Endothelial cell of umbilical vein (primary cell): ENCODE measurements at regions not wholly inside any gene's neighbourhood (a gene's known extent, or its start where the extent isn't known, plus 50 kb on each side); places are given as distances from the start of the nearest gene placed in this dataset.

Experiments used
- BruUV-seq: library from RNA; stranded (reverse); fragments of 400-500 nt; replicated peaks from 2 replicates; lab custom pipeline; 2021; lab: Mats Ljungman, UMichigan
- CTCF ChIA-PET: fragments of 300-600, 350-600 bp; sonication (Branson Sonifier 250); formaldehyde crosslinking; loops from one replicate; lab custom pipeline; 2021; ENCODE audit warnings: antibody characterized with exemption, inconsistent platforms; lab: Charles Lee
- POLR2A ChIA-PET: fragments of 300-600, 350-600 bp; sonication (Branson Sonifier 250); formaldehyde crosslinking; loops from one replicate; lab custom pipeline; 2021; ENCODE audit warnings: antibody characterized with exemption, inconsistent platforms; lab: Charles Lee
- DNase-seq: peaks from one replicate; pipeline ENCODE4 v3.0.0-alpha.2; 2011; ENCODE audit warnings: low read depth, low spot score
- FAIRE-seq: peaks from 2 replicates; lab custom pipeline; 2011; peaks lifted over from hg19 to GRCh38; lab: Jason Lieb, UNC
- H2AFZ ChIP-seq: 2 replicates; pipeline ENCODE4 v1.6.0; 2012; ENCODE audit warnings: low read depth, low read length, control low read depth, inconsistent platforms
- H3K27ac ChIP-seq: 2 replicates; pipeline ENCODE4 v1.5.1; 2011; ENCODE audit warnings: low read depth, mild to moderate bottlenecking, control low read depth, low read length, moderate library complexity; ENCODE audit not compliant: insufficient read depth
- H3K27me3 ChIP-seq, 2 experiments: 2 replicates each; pipeline versions ENCODE4 v1.6.0 to v1.6.1; 2011; ENCODE audit warnings: low read length in 2 of 2, mixed read lengths in 1 of 2; ENCODE audit not compliant: control insufficient read depth in 2 of 2, insufficient read depth in 2 of 2
- H3K36me3 ChIP-seq, 2 experiments: 2 replicates in 1 of 2; 3 replicates in 1 of 2; pipeline ENCODE4 v1.5.1; 2011; ENCODE audit warnings: low read length in 2 of 2, mild to moderate bottlenecking in 1 of 2, moderate library complexity in 1 of 2; ENCODE audit not compliant: control insufficient read depth in 2 of 2, insufficient read depth in 2 of 2; ENCODE audit errors: extremely low read depth in 1 of 2
- H3K4me1 ChIP-seq: 3 replicates; pipeline ENCODE4 v1.5.1; 2011; ENCODE audit warnings: mild to moderate bottlenecking, low read length; ENCODE audit not compliant: control insufficient read depth, insufficient read depth; ENCODE audit errors: extremely low read depth
- H3K4me2 ChIP-seq: 2 replicates; pipeline ENCODE4 v1.6.1; 2011; ENCODE audit warnings: low read length, control low read depth, mixed read lengths; ENCODE audit not compliant: insufficient read depth
- H3K4me3 ChIP-seq, 3 experiments: fragments of 200-600 bp in 1 of 3; sonication (generic), shearing (Covaris generic) in 1 of 3; replicated peaks in 1 of 3; 2 replicates each; pipeline ENCODE4 v1.5.1; 2011 to 2016; ENCODE audit warnings: control low read depth in 3 of 3, low read length in 3 of 3, mild to moderate bottlenecking in 2 of 3, inconsistent platforms in 1 of 3, low read depth in 1 of 3, moderate library complexity in 1 of 3; ENCODE audit not compliant: insufficient read depth in 1 of 3
- H3K79me2 ChIP-seq: 2 replicates; pipeline ENCODE4 v1.6.0; 2012; ENCODE audit warnings: low read length, inconsistent platforms; ENCODE audit not compliant: control insufficient read depth, insufficient read depth
- H3K9ac ChIP-seq: replicated peaks from 2 replicates; pipeline ENCODE3; 2011; ENCODE audit warnings: low read length, control low read depth; ENCODE audit not compliant: insufficient read depth; ENCODE audit errors: extremely low read depth
- H3K9me1 ChIP-seq: replicated peaks from 3 replicates; pipeline ENCODE4 v1.6.0; 2011; ENCODE audit warnings: mild to moderate bottlenecking, low read length; ENCODE audit not compliant: control insufficient read depth, insufficient read depth; ENCODE audit errors: extremely low read depth
- H3K9me3 ChIP-seq: replicated peaks from 2 replicates; pipeline ENCODE4 v1.5.1; 2012; ENCODE audit warnings: low read length, inconsistent platforms; ENCODE audit not compliant: control insufficient read depth, insufficient read depth
- H4K20me1 ChIP-seq: replicated peaks from 2 replicates; pipeline ENCODE3; 2011; ENCODE audit warnings: mild to moderate bottlenecking, low read length; ENCODE audit not compliant: control insufficient read depth, insufficient read depth; ENCODE audit errors: extremely low read depth
- CTCF ChIP-seq, 2 donors: IDR thresholded peaks; 1 replicate in 1 of 2; 2 replicates in 1 of 2; pipeline ENCODE4 v1.5.1; 2011; ENCODE audit warnings: low read length in 2 of 2, mild to moderate bottlenecking in 2 of 2, moderate library complexity in 2 of 2, control low read depth in 1 of 2, inconsistent platforms in 1 of 2, low read depth in 1 of 2; ENCODE audit not compliant: insufficient read depth in 1 of 2; ENCODE audit errors: extremely low read depth in 1 of 2
- EZH2 ChIP-seq: IDR thresholded peaks from 2 replicates; pipeline ENCODE4 v1.6.1; 2012; ENCODE audit warnings: borderline replicate concordance, low read depth, mild to moderate bottlenecking, moderate library complexity, low read length, inconsistent platforms; ENCODE audit not compliant: severe bottlenecking
- FOS ChIP-seq: IDR thresholded peaks from 2 replicates; pipeline ENCODE4 v1.6.1; 2011; ENCODE audit warnings: mild to moderate bottlenecking, low read length, moderate library complexity, borderline replicate concordance; ENCODE audit not compliant: insufficient read depth
- GATA2 ChIP-seq: IDR thresholded peaks from 2 replicates; pipeline ENCODE4 v1.7.0; 2011; ENCODE audit warnings: low read depth, mild to moderate bottlenecking, moderate library complexity, mixed read lengths, low read length; ENCODE audit not compliant: insufficient read length, insufficient read depth
- JUN ChIP-seq: IDR thresholded peaks from 2 replicates; pipeline ENCODE4 v1.6.1; 2011; ENCODE audit warnings: borderline replicate concordance, low read depth; ENCODE audit not compliant: insufficient read length, insufficient read depth
- MAX ChIP-seq: IDR thresholded peaks from 2 replicates; pipeline ENCODE4 v1.6.1; 2011; ENCODE audit not compliant: insufficient read depth, insufficient read length
- MYC ChIP-seq: IDR thresholded peaks from one replicate; pipeline ENCODE4 v1.6.1; 2011; ENCODE audit warnings: mild to moderate bottlenecking, low read depth, low read length
- POLR2A ChIP-seq: IDR thresholded peaks from 2 replicates; pipeline ENCODE4 v1.6.1; 2012; ENCODE audit warnings: low read depth, mild to moderate bottlenecking, control low read depth, low read length
- POLR2AphosphoS5 ChIP-seq: IDR thresholded peaks from 2 replicates; pipeline ENCODE4 v1.6.1; 2012; ENCODE audit warnings: low read depth, mild to moderate bottlenecking, control low read depth, low read length, moderate library complexity; ENCODE audit not compliant: insufficient read depth
- dilution Hi-C: fragments of 300-500 bp; cut with MboI; formaldehyde crosslinking; loops from one replicate; pipeline ENCODE4 v1.15.0; 2019; ENCODE audit warnings: low sequenced_read_pairs; ENCODE audit not compliant: extremely low pct_ligation_motif_present
- intact Hi-C: fragments of 100-400 bp; cut with micrococcal nuclease; formaldehyde crosslinking; loops from one replicate; pipeline ENCODE4 v1.10.0; 2022

GRCh38 chr20:6185268-6185667 is 62.4 kb upstream of the FERMT1 start:
- FAIRE-seq (no peak), DNase-seq (no peak)
- TF ChIP-seq FOS (no peak), EZH2 (no peak), POLR2AphosphoS5 (no peak), CTCF (IDR thresholded peaks at IDR 0.05; ENCODE audit: extremely low read depth in 1 of 2, insufficient read depth in 1 of 2, low read depth in 1 of 2, low read length in 2 of 2) (no peak), MAX (no peak), MYC (no peak), GATA2 (no peak), POLR2A (no peak), JUN (no peak)
- H3K36me3 ChIP-seq: no peaks in the 10 kb centered on the region
- dilution Hi-C loops: no loop called here
- no TSS peak for BruUV-seq
- no peak overlapping the region for H3K27ac ChIP-seq
- no peak overlapping the region for H3K9ac ChIP-seq
- no peaks in the 10 kb centered on the region for H3K27me3 ChIP-seq
- H3K4me1 ChIP-seq: no peaks in the 10 kb centered on the region
- intact Hi-C loops: no loop called here
- H3K4me2 ChIP-seq: no peak overlapping the region
- ChIA-PET POLR2A (no interaction called here), CTCF (interaction anchor here (0.6 to 1.0 kb wide), 2 partner anchors 36 to 1101 kb away, joined by 3 to 4 read pairs; no protein-coding TSS in a partner anchor)
- H2AFZ ChIP-seq: no peak overlapping the region
- H3K9me3 ChIP-seq: no peaks in the 10 kb centered on the region
- H3K79me2 ChIP-seq: no peaks in the 10 kb centered on the region
- H4K20me1 ChIP-seq: no peaks in the 10 kb centered on the region
- no peak overlapping the region for H3K4me3 ChIP-seq
- no peaks in the 10 kb centered on the region for H3K9me1 ChIP-seq
